HEK293 (cell line): ENCODE measurements at regions not wholly inside any gene's neighbourhood (a gene's known extent, or its start where the extent isn't known, plus 50 kb on each side); places are given as distances from the start of the nearest gene placed in this dataset.

Experiments used
- CTCF ChIA-PET: fragments of 350-600 bp; formaldehyde crosslinking; extraction: SDS; loops from one replicate; lab custom pipeline; 2021; ENCODE audit warnings: antibody characterized with exemption; lab: Yijun Ruan, JAX
- POLR2A ChIA-PET: fragments of 300-600 bp; formaldehyde crosslinking; extraction: SDS; loops from one replicate; lab custom pipeline; 2020; ENCODE audit warnings: antibody characterized with exemption, inconsistent platforms; lab: Yijun Ruan, JAX
- H3K27ac ChIP-seq: fragments of 200-500 bp; sonication (Bioruptor generic); 2 replicates; pipeline ENCODE4 v1.5.1; 2014; ENCODE audit warnings: low read depth, low read length, control low read depth, inconsistent platforms; ENCODE audit errors: extremely low read depth
- H3K36me3 ChIP-seq, 2 experiments: fragments of 200-500 bp in 1 of 2; sonication (Bioruptor generic) in 1 of 2; 1 replicate in 1 of 2; 2 replicates in 1 of 2; pipeline ENCODE4 v1.5.1; 2014 to 2017; ENCODE audit warnings: inconsistent platforms in 2 of 2, low read length in 2 of 2; ENCODE audit not compliant: control insufficient read depth in 2 of 2, insufficient read depth in 1 of 2
- H3K4me1 ChIP-seq: fragments of 200-500 bp; sonication (Bioruptor generic); 2 replicates; pipeline ENCODE4 v1.5.1; 2014; ENCODE audit warnings: mild to moderate bottlenecking, low read length, inconsistent platforms; ENCODE audit not compliant: control insufficient read depth, insufficient read depth
- H3K4me3 ChIP-seq: 2 replicates; pipeline ENCODE4 v1.5.1; 2011; ENCODE audit warnings: low read depth, mild to moderate bottlenecking, control low read depth, low read length, moderate library complexity
- H3K9me3 ChIP-seq: fragments of 200-500 bp; sonication (Bioruptor generic); 2 replicates; pipeline ENCODE4 v1.5.1; 2014; ENCODE audit warnings: low read depth, low read length, inconsistent platforms; ENCODE audit not compliant: control insufficient read depth, insufficient read depth
- FEZF1 ChIP-seq: fragments of 450-650 bp; formaldehyde crosslinking; IDR thresholded peaks from 2 replicates; pipeline ENCODE4 v1.5.1; 2016; ENCODE audit warnings: missing biosample characterization, missing genetic modification characterization
- PRDM6 ChIP-seq: fragments of 450-650 bp; formaldehyde crosslinking; IDR thresholded peaks from 2 replicates; pipeline ENCODE4 v1.5.1; 2017; ENCODE audit warnings: missing biosample characterization, missing genetic modification characterization
- SCRT1 ChIP-seq: fragments of 450-650 bp; formaldehyde crosslinking; IDR thresholded peaks from 2 replicates; pipeline ENCODE4 v1.5.1; 2016; ENCODE audit warnings: missing biosample characterization, missing genetic modification characterization, borderline replicate concordance
- SETDB1 ChIP-seq: IDR thresholded peaks from one replicate; pipeline ENCODE4 v1.6.1; 2017; ENCODE audit warnings: mild to moderate bottlenecking, low read length, moderate library complexity, mixed read lengths; ENCODE audit not compliant: insufficient read length
- ZNF10 ChIP-seq: fragments of 450-650 bp; formaldehyde crosslinking; IDR thresholded peaks from 2 replicates; pipeline ENCODE4 v1.5.1; 2017; ENCODE audit warnings: missing biosample characterization, missing genetic modification characterization
- ZNF175 ChIP-seq: fragments of 450-650 bp; formaldehyde crosslinking; IDR thresholded peaks from 2 replicates; pipeline ENCODE4 v1.5.1; 2016; ENCODE audit warnings: missing biosample characterization, missing genetic modification characterization
- ZNF341 ChIP-seq: fragments of 450-650 bp; formaldehyde crosslinking; IDR thresholded peaks from 2 replicates; pipeline ENCODE4; 2016; ENCODE audit warnings: low read depth, missing biosample characterization, missing genetic modification characterization
- ZNF510 ChIP-seq: fragments of 450-650 bp; formaldehyde crosslinking; IDR thresholded peaks from 2 replicates; pipeline ENCODE4 v1.5.1; 2018; ENCODE audit warnings: mild to moderate bottlenecking, missing genetic modification characterization, missing biosample characterization; ENCODE audit not compliant: insufficient replicate concordance
- ZNF549 ChIP-seq: fragments of 450-650 bp; IDR thresholded peaks from 2 replicates; pipeline ENCODE4 v1.5.1; 2018; ENCODE audit warnings: missing biosample characterization, missing genetic modification characterization, mild to moderate bottlenecking, inconsistent platforms, moderate library complexity
- ZNF677 ChIP-seq: fragments of 450-650 bp; IDR thresholded peaks from 2 replicates; pipeline ENCODE4 v1.5.0; 2018; ENCODE audit warnings: missing biosample characterization, mild to moderate bottlenecking, missing genetic modification characterization, moderate library complexity
- TF ChIP-seq, protein P1 (sequence below): fragments of 450-650 bp; formaldehyde crosslinking; IDR thresholded peaks from 2 replicates; pipeline ENCODE4 v1.5.1; 2016; ENCODE audit warnings: missing biosample characterization, missing genetic modification characterization, low read depth
- TF ChIP-seq, protein P2 (sequence below): fragments of 450-650 bp; formaldehyde crosslinking; IDR thresholded peaks from 2 replicates; pipeline ENCODE4 v1.5.1; 2016; ENCODE audit warnings: missing biosample characterization, missing genetic modification characterization
- TF ChIP-seq, protein P3 (sequence below): fragments of 450-650 bp; formaldehyde crosslinking; IDR thresholded peaks from 2 replicates; pipeline ENCODE4 v1.5.1; 2016; ENCODE audit warnings: missing biosample characterization, missing genetic modification characterization

DNA sequence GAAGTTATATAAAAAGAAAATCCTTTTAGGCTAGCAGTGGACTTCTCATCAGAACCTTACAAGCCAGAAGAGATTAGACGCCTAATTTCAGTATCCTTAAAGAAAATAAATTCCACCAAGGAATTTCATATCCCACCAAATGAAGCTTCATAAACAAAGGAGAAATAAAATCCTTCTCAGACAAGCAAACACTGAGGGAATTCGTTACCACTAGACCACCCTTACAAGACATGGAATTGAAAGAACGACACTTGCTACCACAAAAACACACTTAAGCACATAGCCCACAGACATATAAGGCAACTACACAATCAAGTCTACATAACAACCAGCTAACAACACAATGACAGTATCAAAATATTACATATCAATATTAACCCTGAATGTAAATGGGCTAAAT, 299.2 kb downstream of the TOX3 start:
- CTCF ChIA-PET = interaction anchor here (0.5 to 1.2 kb wide), 2 partner anchors 56 to 666 kb away, joined by 4 to 6 read pairs; no protein-coding TSS in a partner anchor
- Histone ChIP-seq H3K4me1 (peaks cover 4% of the 10 kb centered on the region), H3K4me3 (no peak overlapping the region), H3K9me3 (no peaks in the 10 kb centered on the region; the same call in 1 of the 2 replicates), H3K36me3 (no peaks in the 10 kb centered on the region), H3K27ac (no peak overlapping the region)
- TF ChIP-seq ZNF677 (no peak), SETDB1 (peak; percentile 96)
- POLR2A ChIA-PET = no interaction called here

GRCh38 chr16:52238710-52239109, 308.2 kb downstream of the TOX3 start:
- no peaks in the 10 kb centered on the region for H3K36me3 ChIP-seq
- no peaks in the 10 kb centered on the region for H3K4me1 ChIP-seq
- no peak overlapping the region for H3K27ac ChIP-seq
- H3K4me3 ChIP-seq = no peak overlapping the region
- ChIA-PET POLR2A (no interaction called here), CTCF (no interaction called here)
- TF ChIP-seq ZNF175 (tag by site-specific recombination) = no peak
- TF ChIP-seq, protein P1, sequence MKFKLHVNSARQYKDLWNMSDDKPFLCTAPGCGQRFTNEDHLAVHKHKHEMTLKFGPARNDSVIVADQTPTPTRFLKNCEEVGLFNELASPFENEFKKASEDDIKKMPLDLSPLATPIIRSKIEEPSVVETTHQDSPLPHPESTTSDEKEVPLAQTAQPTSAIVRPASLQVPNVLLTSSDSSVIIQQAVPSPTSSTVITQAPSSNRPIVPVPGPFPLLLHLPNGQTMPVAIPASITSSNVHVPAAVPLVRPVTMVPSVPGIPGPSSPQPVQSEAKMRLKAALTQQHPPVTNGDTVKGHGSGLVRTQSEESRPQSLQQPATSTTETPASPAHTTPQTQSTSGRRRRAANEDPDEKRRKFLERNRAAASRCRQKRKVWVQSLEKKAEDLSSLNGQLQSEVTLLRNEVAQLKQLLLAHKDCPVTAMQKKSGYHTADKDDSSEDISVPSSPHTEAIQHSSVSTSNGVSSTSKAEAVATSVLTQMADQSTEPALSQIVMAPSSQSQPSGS = 0 out of 2 replicates have a peak, but pooled peaks have one; percentile 8
- no peak for TF ChIP-seq ZNF10 (tag by site-specific recombination)
- H3K9me3 ChIP-seq = no peaks in the 10 kb centered on the region

DNA sequence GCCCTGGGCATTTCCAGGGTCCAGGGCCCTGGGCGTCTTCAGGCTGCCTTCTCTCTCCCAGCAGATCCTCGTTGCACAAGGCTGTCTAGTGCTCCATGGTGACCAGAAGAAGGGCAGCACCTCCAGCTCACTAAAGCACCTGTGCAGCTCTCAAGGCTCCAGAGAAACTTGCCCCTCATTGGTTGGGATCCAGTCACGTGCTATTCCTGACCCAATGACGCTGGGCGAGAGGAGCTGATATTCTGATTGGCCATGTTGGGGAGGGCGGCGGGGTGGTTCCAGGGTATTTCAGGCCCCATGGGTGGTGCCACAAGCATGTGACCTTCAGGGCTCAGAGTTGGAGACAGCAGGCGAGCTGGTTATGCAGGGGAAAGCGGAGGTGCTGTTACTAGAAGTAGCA, 309.1 kb downstream of the TOX3 start:
- CTCF ChIA-PET = interaction anchor here (0.6 kb wide), 2 partner anchors 46 to 751 kb away, joined by 3 to 4 read pairs; no protein-coding TSS in a partner anchor
- H3K4me1 ChIP-seq = no peaks in the 10 kb centered on the region
- no peak overlapping the region for H3K27ac ChIP-seq
- POLR2A ChIA-PET = no interaction called here
- H3K36me3 ChIP-seq = no peaks in the 10 kb centered on the region
- H3K4me3 ChIP-seq = no peak overlapping the region
- no peaks in the 10 kb centered on the region for H3K9me3 ChIP-seq
- no peak for TF ChIP-seq PRDM6 (tag by site-specific recombination)
- no peak for TF ChIP-seq SCRT1 (tag by site-specific recombination)
- TF ChIP-seq ZNF510 = no peak
- TF ChIP-seq FEZF1 (tag by site-specific recombination) = no peak
- no peak for TF ChIP-seq ZNF549 (tag by site-specific recombination)
- no peak for TF ChIP-seq ZNF341 (tag by site-specific recombination)
- TF ChIP-seq, protein P2, sequence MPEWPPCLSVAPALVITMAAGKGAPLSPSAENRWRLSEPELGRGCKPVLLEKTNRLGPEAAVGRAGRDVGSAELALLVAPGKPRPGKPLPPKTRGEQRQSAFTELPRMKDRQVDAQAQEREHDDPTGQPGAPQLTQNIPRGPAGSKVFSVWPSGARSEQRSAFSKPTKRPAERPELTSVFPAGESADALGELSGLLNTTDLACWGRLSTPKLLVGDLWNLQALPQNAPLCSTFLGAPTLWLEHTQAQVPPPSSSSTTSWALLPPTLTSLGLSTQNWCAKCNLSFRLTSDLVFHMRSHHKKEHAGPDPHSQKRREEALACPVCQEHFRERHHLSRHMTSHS (tag by site-specific recombination) = no peak
- TF ChIP-seq, protein P3, sequence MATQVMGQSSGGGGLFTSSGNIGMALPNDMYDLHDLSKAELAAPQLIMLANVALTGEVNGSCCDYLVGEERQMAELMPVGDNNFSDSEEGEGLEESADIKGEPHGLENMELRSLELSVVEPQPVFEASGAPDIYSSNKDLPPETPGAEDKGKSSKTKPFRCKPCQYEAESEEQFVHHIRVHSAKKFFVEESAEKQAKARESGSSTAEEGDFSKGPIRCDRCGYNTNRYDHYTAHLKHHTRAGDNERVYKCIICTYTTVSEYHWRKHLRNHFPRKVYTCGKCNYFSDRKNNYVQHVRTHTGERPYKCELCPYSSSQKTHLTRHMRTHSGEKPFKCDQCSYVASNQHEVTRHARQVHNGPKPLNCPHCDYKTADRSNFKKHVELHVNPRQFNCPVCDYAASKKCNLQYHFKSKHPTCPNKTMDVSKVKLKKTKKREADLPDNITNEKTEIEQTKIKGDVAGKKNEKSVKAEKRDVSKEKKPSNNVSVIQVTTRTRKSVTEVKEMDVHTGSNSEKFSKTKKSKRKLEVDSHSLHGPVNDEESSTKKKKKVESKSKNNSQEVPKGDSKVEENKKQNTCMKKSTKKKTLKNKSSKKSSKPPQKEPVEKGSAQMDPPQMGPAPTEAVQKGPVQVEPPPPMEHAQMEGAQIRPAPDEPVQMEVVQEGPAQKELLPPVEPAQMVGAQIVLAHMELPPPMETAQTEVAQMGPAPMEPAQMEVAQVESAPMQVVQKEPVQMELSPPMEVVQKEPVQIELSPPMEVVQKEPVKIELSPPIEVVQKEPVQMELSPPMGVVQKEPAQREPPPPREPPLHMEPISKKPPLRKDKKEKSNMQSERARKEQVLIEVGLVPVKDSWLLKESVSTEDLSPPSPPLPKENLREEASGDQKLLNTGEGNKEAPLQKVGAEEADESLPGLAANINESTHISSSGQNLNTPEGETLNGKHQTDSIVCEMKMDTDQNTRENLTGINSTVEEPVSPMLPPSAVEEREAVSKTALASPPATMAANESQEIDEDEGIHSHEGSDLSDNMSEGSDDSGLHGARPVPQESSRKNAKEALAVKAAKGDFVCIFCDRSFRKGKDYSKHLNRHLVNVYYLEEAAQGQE (tag by site-specific recombination) = no peak
